Fibroblast of skin of right biceps (primary cell): ENCODE measurements at regions not wholly inside any gene's neighbourhood (a gene's known extent, or its start where the extent isn't known, plus 50 kb on each side); places are given as distances from the start of the nearest gene placed in this dataset.
"Not testable (repeated sequence)": the region's sequence is repeated elsewhere in the genome, so short reads cannot be mapped to it uniquely, and the experiment has no call there.

ENCODE experiments used
- DNase-seq: peaks from one replicate; pipeline ENCODE4 v3.0.0-alpha.2; 2013

GRCh38 chr4:104549736-104550135 is 55.0 kb upstream of the CXXC4 start:
- no peak for DNase-seq

GRCh38 chr4:104559502-104559901 is 64.8 kb upstream of the CXXC4 start:
- DNase-seq: no peak

GRCh38 chr4:104571341-104571740 is 76.6 kb upstream of the CXXC4 start:
- no peak for DNase-seq

GRCh38 chr4:104574371-104574770 is 79.7 kb upstream of the CXXC4 start:
- DNase-seq: no peak

- DNase-seq: no peak
Measured at GRCh38 chr4:104575278-104575677, 80.6 kb upstream of the CXXC4 start.

- DNase-seq: no peak
Measured at GRCh38 chr4:104577405-104577804, 82.7 kb upstream of the CXXC4 start.

GRCh38 chr4:104581476-104581875 is 86.8 kb upstream of the CXXC4 start:
- DNase-seq: not testable (repeated sequence)

- not testable (repeated sequence) for DNase-seq
Measured at GRCh38 chr4:104582056-104582455, 87.4 kb upstream of the CXXC4 start.

GRCh38 chr4:104589264-104589868 is 94.7 kb upstream of the CXXC4 start:
- DNase-seq: no peak

GRCh38 chr4:104591510-104591911 is 96.8 kb upstream of the CXXC4 start:
- no peak for DNase-seq

- DNase-seq: no peak
Measured at GRCh38 chr4:104592183-104592582, 97.5 kb upstream of the CXXC4 start.

GRCh38 chr4:104593019-104593418 is 98.3 kb upstream of the CXXC4 start:
- DNase-seq: peak; percentile 4

GRCh38 chr4:104596189-104596588 is 101.5 kb upstream of the CXXC4 start:
- no peak for DNase-seq

GRCh38 chr4:104615496-104615895 is 120.8 kb upstream of the CXXC4 start:
- DNase-seq: no peak

- no peak for DNase-seq
Measured at GRCh38 chr4:104615926-104616325, 121.2 kb upstream of the CXXC4 start.

GRCh38 chr4:104616401-104616820 is 121.7 kb upstream of the CXXC4 start:
- no peak for DNase-seq

- DNase-seq: no peak
Measured at GRCh38 chr4:104625706-104626105, 131.0 kb upstream of the CXXC4 start.

- DNase-seq: no peak
Measured at GRCh38 chr4:104629601-104630000, 134.9 kb upstream of the CXXC4 start.

- no peak for DNase-seq
Measured at GRCh38 chr4:104630272-104630671, 135.6 kb upstream of the CXXC4 start.

- no peak for DNase-seq
Measured at GRCh38 chr4:104631000-104631399, 136.3 kb upstream of the CXXC4 start.

GRCh38 chr4:104641418-104641817 is 146.7 kb upstream of the CXXC4 start:
- no peak for DNase-seq

GRCh38 chr4:104642521-104642920 is 147.8 kb upstream of the CXXC4 start:
- DNase-seq: no peak

- no peak for DNase-seq
Measured at GRCh38 chr4:104643805-104644204, 149.1 kb upstream of the CXXC4 start.

- DNase-seq: no peak
Measured at GRCh38 chr4:104649631-104650030, 154.9 kb upstream of the CXXC4 start.

GRCh38 chr4:104662269-104662668 is 167.6 kb upstream of the CXXC4 start:
- not testable (repeated sequence) for DNase-seq

- DNase-seq: no peak
Measured at GRCh38 chr4:104677116-104677515, 182.4 kb upstream of the CXXC4 start.
